HG03280 (cell line): ENCODE measurements at regions not wholly inside any gene's neighbourhood (a gene's known extent, or its start where the extent isn't known, plus 50 kb on each side); places are given as distances from the start of the nearest gene placed in this dataset.
A peak's percentile ranks its signal among the peaks of the same experiment; 100 is the strongest.

Source experiments
- ATAC-seq: cut with Tn5 transposase; IDR thresholded peaks from one replicate; pipeline ENCODE4 v1.9.1; 2021; ENCODE audit warnings: mild to moderate bottlenecking, moderate library complexity; ENCODE audit not compliant: unreplicated experiment

GRCh38 chr5:124920909-124921666 lies 174.6 kb upstream of the ZNF608 start:
- peak; percentile 85 for ATAC-seq

- ATAC-seq, result peak; percentile 12
Measured at GRCh38 chr5:124921694-124922093, 175.3 kb upstream of the ZNF608 start.

GRCh38 chr5:124922255-124922975 lies 176.0 kb upstream of the ZNF608 start:
- no peak for ATAC-seq

GRCh38 chr5:124923131-124923530 lies 176.7 kb upstream of the ZNF608 start:
- no peak for ATAC-seq

- no peak for ATAC-seq
Measured at GRCh38 chr5:124924729-124925128, 178.3 kb upstream of the ZNF608 start.

- ATAC-seq, result no peak
Measured at GRCh38 chr5:124927735-124928134, 181.3 kb upstream of the ZNF608 start.

- ATAC-seq, result no peak
Measured at GRCh38 chr5:124929000-124929399, 182.6 kb upstream of the ZNF608 start.

GRCh38 chr5:124932791-124933600 lies 186.6 kb upstream of the ZNF608 start:
- no peak for ATAC-seq

- peak; percentile 90 for ATAC-seq
Measured at GRCh38 chr5:124935065-124935464, 188.6 kb upstream of the ZNF608 start.

GRCh38 chr5:124936626-124936933 lies 190.1 kb upstream of the ZNF608 start:
- no peak for ATAC-seq

- ATAC-seq, result no peak
Measured at GRCh38 chr5:124941051-124942049, 194.9 kb upstream of the ZNF608 start.

- ATAC-seq, result no peak
Measured at GRCh38 chr5:124948062-124948753, 201.8 kb upstream of the ZNF608 start.

- ATAC-seq, result no peak
Measured at GRCh38 chr5:124948754-124949275, 202.4 kb upstream of the ZNF608 start.

- ATAC-seq, result no peak
Measured at GRCh38 chr5:124949862-124950261, 203.4 kb upstream of the ZNF608 start.

- no peak for ATAC-seq
Measured at GRCh38 chr5:124951105-124951504, 204.7 kb upstream of the ZNF608 start.

GRCh38 chr5:124951661-124952060 lies 205.2 kb upstream of the ZNF608 start:
- peak; percentile 75 for ATAC-seq

GRCh38 chr5:124952079-124952478 lies 205.6 kb upstream of the ZNF608 start:
- peak; percentile 94 for ATAC-seq

GRCh38 chr5:124952566-124952965 lies 206.1 kb upstream of the ZNF608 start:
- peak; percentile 58 for ATAC-seq

- ATAC-seq, result no peak
Measured at GRCh38 chr5:124954784-124955183, 208.3 kb upstream of the ZNF608 start.
